ENCODE measurements at regions not wholly inside any gene's neighbourhood (a gene's known extent, or its start where the extent isn't known, plus 50 kb on each side); places are given as distances from the start of the nearest gene placed in this dataset.

GRCh38 chr15:58235961-58236360, 97.8 kb downstream of the AQP9 start:
- DNase-seq (ENCODE audit: low spot score) = no peak

- no peak for DNase-seq (ENCODE audit: low spot score)
Observed at GRCh38 chr15:58240191-58240932, 102.2 kb downstream of the AQP9 start.

- no peak for DNase-seq (ENCODE audit: low spot score)
Observed at GRCh38 chr15:58241872-58242271, 103.7 kb downstream of the AQP9 start.

GRCh38 chr15:58243070-58243469, 104.9 kb downstream of the AQP9 start:
- no peak for DNase-seq (ENCODE audit: low spot score)

- no peak for DNase-seq (ENCODE audit: low spot score)
Observed at GRCh38 chr15:58244536-58244935, 106.4 kb downstream of the AQP9 start.

GRCh38 chr15:58246041-58246440, 107.9 kb downstream of the AQP9 start:
- DNase-seq (ENCODE audit: low spot score) = no peak

- DNase-seq (ENCODE audit: low spot score) = no peak
Observed at GRCh38 chr15:58247855-58248842, 110.0 kb downstream of the AQP9 start.

- no peak for DNase-seq (ENCODE audit: low spot score)
Observed at GRCh38 chr15:58249646-58250312, 111.6 kb downstream of the AQP9 start.

- DNase-seq (ENCODE audit: low spot score) = no peak
Observed at GRCh38 chr15:58252586-58253323, 114.6 kb downstream of the AQP9 start.

GRCh38 chr15:58257776-58258325, 119.7 kb downstream of the AQP9 start:
- DNase-seq (ENCODE audit: low spot score) = no peak

- no peak for DNase-seq (ENCODE audit: low spot score)
Observed at GRCh38 chr15:58258501-58259292, 120.5 kb downstream of the AQP9 start.

- DNase-seq (ENCODE audit: low spot score) = no peak
Observed at GRCh38 chr15:58260205-58260724, 122.1 kb downstream of the AQP9 start.

- no peak for DNase-seq (ENCODE audit: low spot score)
Observed at GRCh38 chr15:58260725-58261267, 122.6 kb downstream of the AQP9 start.

- no peak for DNase-seq (ENCODE audit: low spot score)
Observed at GRCh38 chr15:58261368-58261767, 123.2 kb downstream of the AQP9 start.

- DNase-seq (ENCODE audit: low spot score) = no peak
Observed at GRCh38 chr15:58264053-58264971, 126.1 kb downstream of the AQP9 start.

- DNase-seq (ENCODE audit: low spot score) = no peak
Observed at GRCh38 chr15:58267051-58267450, 128.9 kb downstream of the AQP9 start.

GRCh38 chr15:58268746-58269267, 130.6 kb downstream of the AQP9 start:
- DNase-seq (ENCODE audit: low spot score) = no peak

Measured in hepatic stellate cell (primary cell).